GM12865 (cell line): ENCODE measurements at regions not wholly inside any gene's neighbourhood (a gene's known extent, or its start where the extent isn't known, plus 50 kb on each side); places are given as distances from the start of the nearest gene placed in this dataset.

ENCODE experiments used
- DNase-seq: peaks from one replicate; pipeline ENCODE4 v3.0.0; 2010; ENCODE audit warnings: low read depth
- H3K4me3 ChIP-seq: 2 replicates; pipeline ENCODE4 v1.5.1; 2011; ENCODE audit warnings: mild to moderate bottlenecking, low read depth, low read length, control low read depth
- CTCF ChIP-seq: IDR thresholded peaks from 2 replicates; pipeline ENCODE4 v1.5.1; 2011; ENCODE audit warnings: low read length, control low read depth, low read depth, inconsistent platforms; ENCODE audit not compliant: insufficient read depth; ENCODE audit errors: missing control alignments

- H3K4me3 ChIP-seq, result no peak overlapping the region
- TF ChIP-seq CTCF, result no peak
- no peak for DNase-seq
These were observed 342.6 kb upstream of the CDH6 start for GRCh38 chr5:30850866-30851265.

DNA sequence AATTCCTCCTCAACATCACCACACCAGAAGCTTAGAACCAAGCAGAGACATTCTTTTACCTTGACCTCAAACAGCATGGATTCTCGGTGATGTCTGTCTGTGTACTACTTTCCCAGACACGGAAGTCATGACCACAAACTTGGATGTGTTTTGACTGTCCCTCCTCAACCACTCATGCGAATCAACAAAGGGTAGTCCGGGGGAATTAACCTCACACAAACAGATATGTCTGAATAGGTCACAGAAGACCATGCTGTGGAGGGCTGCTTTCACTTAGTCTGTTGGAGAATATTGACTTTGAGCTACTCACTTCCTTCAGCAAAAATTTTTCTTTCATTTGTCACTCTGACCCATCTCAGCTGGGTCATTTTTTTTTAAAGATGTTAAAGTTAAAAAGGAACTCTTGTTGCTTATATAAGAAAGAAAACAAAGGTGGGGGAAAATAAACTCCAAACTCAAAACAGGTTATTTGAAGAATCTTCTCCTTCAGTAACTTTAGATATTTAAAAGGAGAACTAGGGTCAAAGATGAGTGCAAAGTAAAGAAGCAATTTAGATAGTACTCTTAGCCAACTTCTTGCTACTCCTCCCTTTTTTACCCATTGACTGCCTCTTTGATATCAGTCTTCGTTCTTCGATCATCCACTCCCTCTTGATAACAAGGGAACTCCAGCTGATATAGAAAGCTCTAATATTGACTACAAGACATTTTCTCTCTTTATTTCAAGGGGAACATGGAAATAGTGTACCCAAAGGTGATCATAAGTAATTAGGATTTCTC lies 343.4 kb upstream of the CDH6 start:
- no peak overlapping the region for H3K4me3 ChIP-seq
- no peak for TF ChIP-seq CTCF
- no peak for DNase-seq

DNA sequence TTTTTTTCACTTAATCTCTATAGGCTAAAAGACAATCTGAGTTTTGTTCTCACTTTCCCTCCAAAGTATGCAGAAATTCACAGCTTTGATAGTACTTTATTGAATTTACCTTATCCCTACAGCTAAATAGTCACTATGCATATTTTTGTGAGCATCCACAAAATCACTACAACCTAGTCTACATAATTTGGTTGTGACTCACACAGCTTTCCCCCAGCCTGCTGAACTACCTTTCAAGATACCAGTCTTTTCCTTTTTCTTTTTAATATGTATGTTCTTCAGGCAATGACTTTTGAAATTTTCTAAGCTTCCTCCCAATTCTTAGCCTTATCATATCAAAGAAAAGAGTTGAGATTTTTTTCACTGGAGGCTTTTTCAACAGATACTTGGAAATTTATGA lies 347.3 kb upstream of the CDH6 start:
- H3K4me3 ChIP-seq, result no peak overlapping the region
- DNase-seq, result no peak
- no peak for TF ChIP-seq CTCF

- no peak for TF ChIP-seq CTCF
- H3K4me3 ChIP-seq, result no peak overlapping the region
- DNase-seq, result no peak
These were observed 348.3 kb upstream of the CDH6 start for GRCh38 chr5:30845194-30845593.

DNA sequence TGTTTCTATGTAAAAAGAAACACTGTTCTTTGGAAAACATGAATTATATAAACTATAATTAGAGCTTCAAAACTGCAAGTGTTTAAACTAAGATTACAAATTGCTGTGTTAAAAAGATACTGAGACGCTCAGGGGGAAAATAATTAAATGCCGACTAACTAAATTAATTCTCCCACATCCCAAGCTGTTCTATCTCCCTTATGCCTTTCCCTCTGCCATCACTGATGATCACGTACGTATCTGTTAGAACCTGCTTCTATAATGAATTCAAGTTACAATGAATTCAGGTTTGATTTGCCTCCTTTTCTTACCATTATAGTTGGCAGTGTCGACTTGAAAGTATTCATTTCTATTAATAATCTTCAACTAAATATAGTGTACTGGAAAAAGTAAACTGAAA lies 349.9 kb upstream of the CDH6 start:
- TF ChIP-seq CTCF, result no peak
- DNase-seq, result no peak

GRCh38 chr5:30839956-30840355 lies 353.5 kb upstream of the CDH6 start:
- no peak for DNase-seq
- no peak for TF ChIP-seq CTCF
- no peak overlapping the region for H3K4me3 ChIP-seq

More for the DNA sequence above, 349.9 kb upstream of the CDH6 start:
- H3K4me3 ChIP-seq, result no peak overlapping the region

- no peak for DNase-seq
- no peak for TF ChIP-seq CTCF
- H3K4me3 ChIP-seq, result no peak overlapping the region
These were observed 354.5 kb upstream of the CDH6 start for GRCh38 chr5:30838936-30839496.
